Putamen (tissue), 1 donor: ENCODE measurements at regions not wholly inside any gene's neighbourhood (a gene's known extent, or its start where the extent isn't known, plus 50 kb on each side); places are given as distances from the start of the nearest gene placed in this dataset.

Experiments used
- DNase-seq: peaks from one replicate; pipeline ENCODE4 v3.0.0-alpha.2; 2016; ENCODE audit warnings: low spot score

DNA sequence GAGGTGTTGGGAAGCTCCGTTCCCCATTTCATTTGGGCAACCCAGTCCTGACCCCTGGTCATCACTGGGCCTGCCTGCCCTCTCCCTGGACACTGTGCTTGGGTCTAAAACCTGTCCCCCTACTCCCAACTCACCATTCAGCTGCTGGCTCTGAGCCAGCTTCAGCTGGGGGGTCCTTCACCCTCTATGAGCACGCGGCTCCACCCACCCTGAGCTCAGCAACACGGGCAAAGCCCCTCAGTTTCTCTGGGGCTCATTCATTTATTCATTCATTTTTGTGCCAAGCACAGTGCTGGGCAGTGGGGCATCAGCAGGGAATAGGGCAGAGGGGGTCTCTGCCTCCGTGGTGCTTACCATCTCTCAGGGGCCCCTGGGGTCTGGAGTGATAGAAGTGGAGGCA lies 199.8 kb upstream of the MVB12B start:
- no peak for DNase-seq

DNA sequence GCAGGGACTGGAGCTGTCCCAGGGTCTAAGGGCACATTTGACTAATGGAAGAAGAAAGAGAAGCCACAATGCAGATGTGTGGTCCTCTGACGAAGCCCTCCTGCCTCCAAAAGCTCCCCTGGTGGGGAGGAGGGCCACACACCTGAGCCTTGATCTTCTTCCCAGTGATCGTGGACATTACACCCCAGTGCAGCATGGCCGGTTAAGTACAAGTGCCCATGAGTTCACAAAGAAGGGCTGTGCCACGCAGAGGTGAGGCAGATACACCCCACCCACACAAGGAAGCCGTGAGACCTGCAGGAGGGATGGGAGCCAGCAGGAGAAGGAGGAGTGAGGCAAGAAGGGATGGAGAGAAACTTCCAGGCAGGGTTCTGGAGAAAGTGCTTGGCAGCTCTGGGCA lies 199.0 kb upstream of the MVB12B start:
- no peak for DNase-seq

DNA sequence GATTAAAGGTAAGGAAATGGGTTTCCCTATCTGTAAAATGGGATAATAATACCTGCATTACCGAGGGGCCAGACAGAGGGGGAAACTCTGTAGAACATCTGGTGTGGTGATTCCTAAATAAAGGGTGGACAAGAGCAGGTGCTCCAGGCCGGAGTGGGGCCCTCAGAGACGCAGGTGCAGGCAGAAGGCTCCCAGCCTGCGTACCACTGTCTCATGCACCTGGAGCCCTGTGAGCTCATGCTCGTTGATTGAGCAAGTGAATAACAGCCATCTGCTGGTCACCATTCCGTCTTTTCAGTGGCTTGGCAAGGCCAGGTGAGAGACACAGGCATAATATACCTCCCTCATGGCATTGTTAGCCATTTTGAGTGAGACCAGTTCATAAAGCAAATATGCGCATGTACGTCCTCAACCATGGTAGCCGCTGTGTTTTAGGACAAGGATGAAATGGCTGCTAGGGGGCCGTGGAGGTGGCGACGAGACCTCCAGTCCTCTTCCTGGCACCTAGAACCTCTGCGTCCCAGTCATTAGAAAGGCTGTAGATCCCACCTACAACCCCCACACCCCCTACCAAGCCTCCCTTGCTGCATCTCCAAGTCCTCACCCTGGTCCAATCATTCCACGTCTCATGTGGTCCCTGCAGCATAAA lies 198.0 kb upstream of the MVB12B start:
- DNase-seq: no peak

DNA sequence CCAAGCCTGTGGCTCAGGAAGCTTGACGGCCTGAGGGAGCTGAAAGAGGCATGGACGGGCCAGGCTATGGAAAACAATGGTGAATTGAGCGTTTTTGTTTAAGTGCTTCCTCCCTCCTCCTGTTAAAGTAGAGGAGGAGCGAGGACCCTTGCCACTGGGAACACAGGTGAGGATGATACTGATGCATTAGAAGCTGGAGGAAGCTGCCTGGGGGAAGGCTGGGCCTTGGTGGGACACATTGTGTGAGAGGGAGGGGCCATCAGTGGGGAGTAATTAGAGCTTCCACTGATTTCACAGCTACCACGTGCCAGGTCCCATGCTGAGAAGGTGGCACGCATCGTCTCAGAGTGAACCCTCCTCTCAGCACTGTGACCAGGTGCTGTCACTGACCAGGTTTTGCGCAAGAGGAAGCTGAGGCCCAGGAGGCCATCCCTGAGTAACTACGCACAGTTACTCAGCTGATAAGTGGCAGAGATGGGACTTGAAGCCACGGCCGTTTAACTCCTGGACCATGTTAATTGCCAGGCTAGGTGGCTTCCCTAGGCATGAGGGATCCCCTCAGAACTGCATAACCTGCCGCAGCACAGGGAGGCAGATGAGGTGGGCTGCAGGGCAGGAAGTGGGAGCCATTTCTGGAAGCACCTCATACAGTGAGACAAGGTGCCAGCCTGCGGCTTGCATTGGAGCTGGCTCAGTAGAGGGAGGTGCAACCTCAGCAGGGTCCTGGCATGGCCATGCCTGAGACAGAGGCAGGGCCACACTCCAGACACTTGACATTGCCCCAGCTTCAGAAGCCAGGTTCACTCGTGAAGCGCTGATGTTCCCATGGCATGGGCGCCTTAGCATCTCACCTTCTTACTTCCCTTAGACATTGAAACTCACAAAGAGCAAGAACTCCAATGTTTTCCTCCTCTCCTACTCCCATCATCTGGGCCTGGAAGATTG lies 195.3 kb upstream of the MVB12B start:
- no peak for DNase-seq

DNA sequence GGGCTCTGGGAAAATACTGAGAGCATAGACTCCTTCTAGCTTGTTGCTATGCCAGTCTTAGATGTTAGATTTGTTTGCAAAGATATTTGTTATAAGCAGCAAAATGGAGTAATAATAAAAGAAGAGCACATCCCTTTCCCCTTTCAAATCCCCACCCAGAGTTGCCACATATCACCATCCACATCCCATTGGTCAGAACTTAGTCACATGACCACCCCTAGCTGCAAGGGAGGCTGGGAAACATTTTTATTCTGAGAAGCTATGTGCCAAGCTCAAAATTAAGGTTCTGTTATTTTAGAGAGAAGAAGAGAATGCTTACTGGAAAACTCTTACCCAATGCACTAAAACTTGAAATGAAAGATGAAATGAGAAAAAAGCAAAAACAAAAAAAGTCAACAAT lies 193.9 kb upstream of the MVB12B start:
- no peak for DNase-seq

DNA sequence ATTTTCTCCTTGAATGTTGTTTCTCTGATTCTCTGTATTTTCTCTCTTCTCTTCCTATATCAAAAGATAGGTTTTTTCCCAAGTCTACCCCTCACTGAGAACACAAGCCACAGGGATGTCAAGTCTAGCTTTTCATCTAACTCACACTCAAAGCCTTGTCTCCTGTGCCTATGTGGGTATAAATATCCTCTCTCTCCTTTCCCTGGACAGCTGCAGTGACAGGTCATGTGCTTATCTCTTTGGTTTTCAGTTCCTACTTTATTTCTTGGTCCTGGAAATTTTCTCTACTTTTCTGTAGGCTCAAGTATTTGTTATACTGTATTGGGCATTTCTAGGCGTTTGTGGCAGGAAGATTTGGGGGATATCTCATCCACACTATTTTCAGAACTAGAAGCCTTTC lies 182.4 kb upstream of the MVB12B start:
- no peak for DNase-seq

DNA sequence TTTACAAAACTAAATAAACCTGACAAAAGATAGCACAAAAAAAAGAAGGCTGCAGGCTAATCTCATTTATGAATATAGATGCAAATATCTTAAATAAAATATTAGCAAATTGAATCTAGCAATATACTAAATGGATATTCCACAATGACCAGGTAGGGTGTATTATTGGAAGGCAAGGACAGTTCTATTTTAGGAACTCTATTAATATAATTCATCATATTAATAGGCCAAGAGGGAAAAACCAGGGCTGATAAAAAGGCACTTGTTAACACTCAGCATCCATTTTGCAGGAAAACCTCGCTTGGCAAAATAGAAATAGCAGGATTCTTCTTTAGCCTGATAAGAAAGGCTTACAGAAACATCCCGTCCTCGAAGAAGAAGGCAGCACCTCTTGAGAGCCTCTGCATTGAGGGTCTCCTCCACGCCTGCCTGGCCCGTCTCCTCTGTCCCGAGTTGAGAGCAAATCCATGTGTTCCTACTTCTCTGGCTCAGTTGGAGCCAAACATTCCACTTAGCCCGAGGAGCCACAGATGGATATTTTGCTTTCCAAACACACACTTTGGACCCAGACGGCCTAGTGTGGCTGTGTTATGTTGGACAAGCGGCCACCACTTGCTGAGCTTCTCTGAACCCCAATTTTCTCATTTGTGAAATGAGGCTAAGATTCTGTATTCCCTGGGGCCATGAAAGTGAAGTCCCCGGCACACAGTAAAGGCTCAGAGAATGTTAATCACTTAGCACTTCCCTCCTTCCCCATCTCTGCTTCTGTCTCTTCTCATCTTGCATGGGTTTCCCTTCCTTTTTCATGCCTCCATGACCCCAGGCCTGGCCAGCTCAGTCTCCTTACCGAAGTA lies 181.8 kb upstream of the MVB12B start:
- no peak for DNase-seq

DNA sequence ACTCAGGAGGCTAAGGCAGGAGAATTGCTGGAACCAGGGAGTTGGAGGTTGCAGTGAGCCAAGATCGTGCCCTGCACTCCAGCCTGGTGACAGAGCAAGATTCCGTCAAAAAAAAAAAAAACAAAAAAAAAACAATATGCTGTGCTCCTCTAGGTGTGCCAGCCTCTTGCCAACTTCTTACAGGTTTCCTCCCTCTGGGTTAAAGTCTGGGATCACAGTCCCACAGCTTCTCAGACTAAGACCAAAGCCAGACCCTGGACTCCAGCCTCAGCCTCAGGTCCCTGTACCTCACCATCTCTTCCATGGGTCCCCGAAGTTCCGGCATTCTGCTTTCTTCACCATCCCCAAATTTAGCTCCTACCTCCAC lies 180.8 kb upstream of the MVB12B start:
- no peak for DNase-seq

DNA sequence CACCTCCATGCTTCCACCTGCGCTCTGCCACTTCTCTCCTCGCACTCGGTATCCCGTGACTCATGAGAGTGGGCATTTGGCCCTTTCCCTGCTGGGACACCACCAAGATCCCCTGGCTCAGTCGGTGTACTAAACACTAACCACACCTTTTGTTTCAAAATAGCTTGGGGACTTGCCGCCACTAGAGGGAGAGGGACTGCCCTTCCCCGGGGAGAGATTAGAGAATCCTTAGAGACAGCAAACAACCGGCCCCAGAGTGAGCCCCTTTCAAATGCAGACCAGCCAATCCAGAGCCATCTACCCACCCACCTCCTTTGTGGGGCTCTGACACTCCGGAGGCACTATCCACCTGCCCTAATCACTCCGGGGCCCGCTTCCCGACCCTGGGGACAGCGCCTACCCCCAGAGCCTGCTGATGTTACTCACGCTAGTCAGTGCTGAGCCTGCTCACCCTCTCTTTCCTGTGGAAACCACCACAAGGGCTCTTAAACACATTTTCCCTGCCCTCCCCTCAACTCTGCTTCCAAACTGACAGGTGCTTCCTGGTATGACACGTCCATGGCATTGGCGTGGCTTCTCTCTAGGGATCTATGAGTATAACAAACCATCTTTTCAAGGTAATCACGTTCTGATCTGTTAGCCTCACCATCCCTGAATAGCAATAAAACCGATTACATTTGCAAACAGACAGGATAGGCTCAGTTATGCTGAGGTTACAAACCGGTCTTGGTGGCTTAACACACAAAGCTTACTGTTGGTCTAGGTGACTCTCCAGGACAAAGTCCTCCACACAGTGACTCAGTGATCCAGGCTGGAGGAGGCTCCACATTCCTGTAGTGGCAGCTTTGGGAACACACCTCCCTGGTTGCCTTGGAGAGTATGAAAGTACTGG lies 180.1 kb upstream of the MVB12B start:
- no peak for DNase-seq

DNA sequence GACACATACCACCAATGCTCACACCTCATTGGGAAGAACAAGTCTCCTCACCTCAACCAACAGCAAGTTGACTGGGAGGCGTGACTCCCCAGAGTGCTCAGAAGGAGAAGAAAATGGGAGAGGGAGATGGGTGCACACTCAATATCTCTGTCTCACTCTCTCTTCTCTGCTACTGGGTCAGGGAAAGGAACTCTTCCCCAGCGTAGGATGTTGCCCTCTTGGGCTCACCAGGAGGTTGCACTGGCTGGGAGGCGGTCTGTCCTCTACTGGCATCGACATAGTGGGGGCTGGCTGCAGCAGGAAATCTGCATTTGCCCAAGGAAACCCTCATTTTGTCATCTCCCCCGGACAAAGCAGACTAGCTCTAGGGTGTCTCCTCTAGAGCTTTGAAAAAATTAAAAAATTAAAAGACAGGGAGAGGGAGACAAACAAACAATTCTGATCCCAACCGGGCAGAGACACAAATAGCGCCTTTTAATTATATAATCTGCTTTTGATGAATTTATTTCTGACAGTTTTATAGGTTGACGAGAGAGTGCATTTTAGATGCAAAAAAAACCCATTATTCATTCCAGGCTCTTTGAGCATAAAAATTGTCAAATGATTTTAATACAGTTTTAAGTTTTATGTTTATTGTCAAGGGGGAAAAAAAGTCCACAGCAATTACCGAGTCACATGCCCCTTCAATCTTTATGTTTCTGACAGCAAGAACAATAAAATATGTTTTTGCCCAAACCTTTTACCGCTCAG lies 179.3 kb upstream of the MVB12B start:
- DNase-seq: no peak

DNA sequence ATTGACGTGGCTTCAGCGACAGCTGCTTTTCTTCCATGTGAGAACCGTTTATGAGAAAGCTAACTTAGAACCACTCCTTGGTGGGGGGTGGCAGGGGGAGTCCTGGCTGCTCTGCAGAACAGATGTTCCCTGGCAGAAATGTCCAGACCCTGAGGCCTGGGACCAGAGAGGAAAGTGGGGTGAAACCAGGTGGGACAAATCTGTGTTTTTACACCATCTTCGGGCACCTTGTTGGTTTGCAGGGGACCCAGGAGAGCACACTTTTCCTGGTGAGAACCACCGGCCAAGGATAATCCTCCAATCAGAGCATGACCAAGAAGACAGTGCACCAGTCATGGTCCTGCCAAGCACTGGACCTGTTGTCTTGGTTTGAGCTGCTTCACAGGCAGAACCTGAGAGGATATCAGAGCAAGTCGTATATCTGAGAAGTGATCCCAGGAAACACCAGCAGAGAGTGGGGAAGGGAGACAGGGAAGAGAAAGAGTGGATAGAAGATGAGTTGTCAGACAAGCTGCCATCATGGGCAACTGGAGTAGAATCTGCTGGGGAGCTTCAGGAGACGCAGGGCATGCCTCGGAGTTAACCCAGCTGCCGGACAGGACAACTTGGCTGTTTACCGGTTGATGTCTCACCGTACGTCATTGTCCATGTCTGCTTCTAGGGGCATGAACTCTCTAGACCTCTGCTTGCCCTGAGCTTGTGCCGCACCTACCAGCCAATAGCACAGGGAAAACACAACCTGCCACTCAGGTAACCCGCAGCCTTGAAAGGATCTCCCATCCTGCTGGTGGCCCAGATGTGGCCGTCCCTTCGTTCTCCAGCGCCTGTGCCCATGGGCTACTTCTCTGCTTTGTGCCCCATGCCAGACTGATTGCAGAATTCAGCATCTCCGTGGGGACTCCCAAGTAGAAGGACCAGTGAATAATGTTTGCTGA lies 178.4 kb upstream of the MVB12B start:
- DNase-seq: no peak

DNA sequence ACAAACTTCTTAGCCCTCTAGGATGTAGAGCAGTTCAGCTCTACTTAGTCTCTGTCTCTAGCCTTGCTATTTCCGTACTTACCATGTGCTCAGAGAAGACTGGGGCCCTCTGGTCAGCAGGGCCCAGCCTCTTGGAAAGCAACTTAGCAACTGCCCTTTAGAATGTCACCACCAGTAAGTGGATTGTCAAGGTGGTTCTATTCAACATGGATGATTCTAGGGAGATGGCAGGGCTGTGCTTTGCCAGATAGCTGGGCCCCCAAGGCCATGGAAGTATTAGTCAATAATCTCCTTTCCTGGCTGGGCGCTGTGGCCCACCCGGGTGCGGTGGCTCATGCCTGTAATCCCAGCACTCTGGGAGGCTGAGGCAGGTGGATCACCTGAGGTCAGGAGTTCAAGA lies 177.6 kb upstream of the MVB12B start:
- no peak for DNase-seq

DNA sequence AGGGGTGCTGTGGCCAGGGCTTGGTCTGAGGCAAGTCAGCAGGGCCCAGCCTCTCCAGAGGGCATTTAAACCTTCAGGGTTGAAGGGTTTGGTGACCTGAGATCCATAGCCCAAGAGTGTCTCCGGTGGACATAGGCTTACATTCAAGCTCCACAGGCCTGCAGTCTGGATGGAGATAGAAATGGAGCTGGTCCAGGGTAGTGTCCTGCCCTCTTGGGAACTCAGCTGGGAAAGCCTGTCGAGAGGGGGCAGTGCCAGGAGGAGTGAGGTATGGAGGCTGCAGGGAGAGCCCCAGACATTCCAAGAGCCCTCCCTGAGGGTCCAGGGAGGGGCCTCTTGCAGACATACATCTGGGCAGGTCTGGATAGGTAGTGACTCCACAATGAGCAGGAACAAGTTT lies 177.0 kb upstream of the MVB12B start:
- DNase-seq: no peak

DNA sequence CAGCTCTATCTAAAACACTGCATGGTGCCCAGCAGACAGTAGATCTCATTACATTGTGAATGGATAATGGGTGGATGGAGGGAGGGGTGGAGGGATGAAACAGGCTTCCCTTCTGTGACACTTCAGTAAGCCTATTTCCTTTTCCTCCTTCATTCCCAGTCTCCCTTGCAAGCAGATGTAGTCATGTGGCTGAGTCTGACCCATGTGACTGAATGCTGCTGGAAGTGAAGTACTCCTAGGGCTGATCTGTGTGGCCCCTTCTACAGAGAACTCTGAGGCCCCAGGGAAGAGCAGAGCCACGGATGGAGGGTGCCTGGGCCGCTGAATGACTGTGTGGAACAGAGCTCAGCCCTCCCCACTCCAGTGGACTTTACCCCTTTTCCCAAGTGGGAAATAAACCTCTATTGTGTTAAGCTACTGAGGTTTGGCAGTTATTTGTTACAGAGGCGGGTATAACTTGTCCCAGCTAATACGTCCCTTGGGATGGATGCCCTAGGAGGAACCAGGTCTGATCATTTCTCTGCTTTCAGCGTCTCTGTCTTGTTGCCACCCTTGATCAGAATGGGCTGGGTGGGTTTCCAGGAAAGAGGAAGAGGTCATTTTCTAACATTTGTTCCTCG lies 176.1 kb upstream of the MVB12B start:
- DNase-seq: no peak

DNA sequence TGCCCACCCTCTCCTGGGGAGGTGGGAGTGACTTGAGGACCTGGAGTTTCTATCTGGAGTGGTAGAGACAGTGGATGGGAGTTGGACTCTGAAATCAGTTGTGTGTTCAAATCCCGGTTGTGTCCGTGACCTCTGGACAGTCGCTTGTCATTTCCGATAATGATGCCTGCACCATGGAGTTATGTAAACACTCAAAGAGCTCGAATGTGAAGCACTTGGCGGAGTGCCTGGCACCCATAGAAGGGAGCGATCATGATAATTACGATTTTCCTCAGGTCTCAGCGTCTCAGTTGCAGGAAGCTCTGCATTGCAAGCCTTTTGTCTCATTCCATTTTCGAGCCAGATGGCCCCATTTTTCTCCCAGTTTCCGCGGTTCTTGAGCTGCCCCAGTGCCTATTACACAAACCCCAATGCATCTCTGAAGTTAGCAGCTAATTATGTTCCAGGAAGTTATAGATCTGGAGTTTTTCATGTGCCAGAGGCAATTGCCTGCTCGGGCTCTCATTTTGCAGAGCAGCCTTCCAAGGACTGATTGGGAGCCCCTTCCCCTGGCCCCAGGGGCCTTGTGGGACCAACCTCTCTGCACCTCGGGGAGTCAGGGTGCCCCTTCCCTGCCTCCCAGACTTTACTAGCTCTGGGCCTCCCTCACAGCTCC lies 175.5 kb upstream of the MVB12B start:
- no peak for DNase-seq

DNA sequence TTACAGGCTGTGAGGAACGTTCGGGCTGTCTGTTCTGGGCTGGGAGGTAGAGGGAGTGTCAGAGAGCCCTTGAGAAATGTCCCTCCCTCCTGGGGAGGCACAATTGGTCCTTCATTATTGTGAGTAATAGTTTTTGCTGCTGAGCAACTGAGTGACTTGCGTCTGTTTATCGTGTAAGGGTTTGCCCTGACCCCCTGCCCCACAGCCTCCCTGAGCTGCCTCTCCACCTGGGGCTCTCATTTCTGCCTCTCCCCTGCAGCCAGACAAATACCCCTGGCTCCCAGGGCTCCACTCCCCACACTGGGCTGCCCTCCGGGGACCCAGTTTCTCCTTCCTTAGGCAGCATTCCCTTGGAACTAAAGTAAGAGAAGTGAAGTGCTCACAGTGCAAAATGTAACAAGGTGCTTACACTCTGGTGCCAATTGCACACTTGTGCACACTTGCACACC lies 174.9 kb upstream of the MVB12B start:
- DNase-seq: no peak

DNA sequence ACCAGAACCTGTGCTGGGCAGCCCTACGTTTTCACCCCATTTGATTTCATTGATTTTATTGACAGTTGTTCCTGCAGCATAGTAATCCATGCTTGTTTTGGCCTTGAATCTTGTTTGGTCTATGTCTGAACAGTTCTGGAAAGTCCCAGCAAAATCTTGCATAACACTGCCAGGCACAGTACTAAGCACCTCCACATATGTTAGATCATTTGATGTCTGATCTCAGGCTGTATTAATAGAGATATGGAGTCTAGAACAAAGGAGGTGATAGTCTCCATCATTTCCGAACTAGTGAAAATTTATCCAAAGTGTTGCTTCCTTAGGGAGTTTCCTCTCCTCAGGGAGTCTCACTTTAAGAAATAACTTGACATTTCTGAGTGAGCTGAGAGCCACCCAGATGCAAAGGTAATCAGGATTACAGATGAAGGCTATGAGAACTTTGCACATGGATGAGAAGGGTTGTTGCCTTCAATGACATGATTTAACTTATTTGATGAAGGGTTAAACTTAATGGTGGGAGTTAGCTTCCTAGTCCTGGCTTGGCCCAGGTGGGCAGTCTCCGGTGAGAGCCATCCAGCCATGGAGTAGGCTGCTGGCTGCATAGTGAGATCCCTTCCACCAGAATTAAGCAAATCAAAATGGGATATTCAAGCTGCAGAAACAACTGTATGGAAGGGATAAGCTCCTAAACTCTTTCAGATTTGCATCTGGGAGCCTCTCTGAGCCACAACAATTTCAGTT lies 173.8 kb upstream of the MVB12B start:
- no peak for DNase-seq

DNA sequence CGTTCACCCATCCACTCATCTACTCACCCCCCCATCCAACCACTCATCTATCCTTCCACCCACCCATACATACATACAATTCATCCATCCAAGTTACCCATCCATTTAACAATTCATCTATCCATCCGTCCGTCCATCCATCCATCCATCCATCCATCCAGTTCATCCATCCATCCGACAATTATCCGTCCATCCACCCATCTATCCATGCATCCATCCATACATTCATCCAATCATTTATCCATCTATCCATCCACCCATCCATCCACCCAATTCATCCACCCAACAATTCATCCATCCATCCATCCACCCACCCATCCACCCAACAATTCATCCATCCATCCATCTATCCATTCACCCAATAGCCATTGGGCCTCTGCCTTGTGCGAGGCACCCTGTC lies 173.2 kb upstream of the MVB12B start:
- DNase-seq: no peak
